GM18508 (cell line): ENCODE measurements at regions not wholly inside any gene's neighbourhood (a gene's known extent, or its start where the extent isn't known, plus 50 kb on each side); places are given as distances from the start of the nearest gene placed in this dataset.

Experiments used
- ATAC-seq: cut with Tn5 transposase; IDR thresholded peaks from one replicate; pipeline ENCODE4 v1.9.1; 2021; ENCODE audit warnings: moderate number of reproducible peaks; ENCODE audit not compliant: insufficient read depth, unreplicated experiment

- no peak for ATAC-seq
These were observed 565.1 kb upstream of the GCFC2 start for GRCh38 chr2:76275788-76276187.

GRCh38 chr2:76274676-76275075 lies 564.0 kb upstream of the GCFC2 start:
- no peak for ATAC-seq

- ATAC-seq = no peak
These were observed 563.4 kb upstream of the GCFC2 start for GRCh38 chr2:76274160-76274559.

- no peak for ATAC-seq
These were observed 559.5 kb upstream of the GCFC2 start for GRCh38 chr2:76270096-76270710.

- no peak for ATAC-seq
These were observed 558.3 kb upstream of the GCFC2 start for GRCh38 chr2:76268902-76269620.

- ATAC-seq = no peak
These were observed 557.8 kb upstream of the GCFC2 start for GRCh38 chr2:76268484-76268883.

GRCh38 chr2:76257802-76258201 lies 547.1 kb upstream of the GCFC2 start:
- ATAC-seq = no peak

- no peak for ATAC-seq
These were observed 545.9 kb upstream of the GCFC2 start for GRCh38 chr2:76256458-76257088.

- no peak for ATAC-seq
These were observed 542.0 kb upstream of the GCFC2 start for GRCh38 chr2:76252704-76253103.

- no peak for ATAC-seq
These were observed 540.6 kb upstream of the GCFC2 start for GRCh38 chr2:76251342-76251741.

- ATAC-seq = no peak
These were observed 536.3 kb upstream of the GCFC2 start for GRCh38 chr2:76247006-76247405.

GRCh38 chr2:76211991-76212985 lies 501.6 kb upstream of the GCFC2 start:
- ATAC-seq = no peak

GRCh38 chr2:76210551-76210950 lies 499.8 kb upstream of the GCFC2 start:
- ATAC-seq = no peak

- ATAC-seq = no peak
These were observed 493.3 kb upstream of the GCFC2 start for GRCh38 chr2:76204048-76204447.

GRCh38 chr2:76202866-76203265 lies 492.2 kb upstream of the GCFC2 start:
- no peak for ATAC-seq

- ATAC-seq = no peak
These were observed 487.2 kb upstream of the GCFC2 start for GRCh38 chr2:76197842-76198448.

- ATAC-seq = no peak
These were observed 486.7 kb upstream of the GCFC2 start for GRCh38 chr2:76197428-76197827.

- ATAC-seq = no peak
These were observed 483.5 kb upstream of the GCFC2 start for GRCh38 chr2:76194031-76194775.

- ATAC-seq = no peak
These were observed 482.4 kb upstream of the GCFC2 start for GRCh38 chr2:76193089-76193488.
